H9 (cell line): ENCODE measurements at regions not wholly inside any gene's neighbourhood (a gene's known extent, or its start where the extent isn't known, plus 50 kb on each side); places are given as distances from the start of the nearest gene placed in this dataset.

Experiments
- DNase-seq: peaks from one replicate; pipeline ENCODE4 v3.0.0-alpha.2; 2017
- H2AFZ ChIP-seq: one replicate; pipeline ENCODE4 v1.6.1; 2013; ENCODE audit warnings: mild to moderate bottlenecking, low read length, control low read depth, moderate library complexity
- H2AK5ac ChIP-seq: 2 replicates; pipeline ENCODE4 v1.6.1; 2013; ENCODE audit warnings: low read length, control low read depth, mixed read lengths; ENCODE audit not compliant: insufficient read length
- H2BK120ac ChIP-seq: one replicate; pipeline ENCODE4 v1.6.1; 2013; ENCODE audit warnings: low read depth, mild to moderate bottlenecking, low read length, control low read depth, inconsistent platforms; ENCODE audit not compliant: poor library complexity, severe bottlenecking
- H2BK12ac ChIP-seq: 2 replicates; pipeline ENCODE4 v1.6.1; 2013; ENCODE audit warnings: low read length, control low read depth, mixed read lengths, low read depth; ENCODE audit not compliant: insufficient read length
- H2BK15ac ChIP-seq: 2 replicates; pipeline ENCODE4 v1.6.1; 2013; ENCODE audit warnings: low read depth, low read length, control low read depth
- H2BK20ac ChIP-seq: one replicate; pipeline ENCODE4 v1.6.1; 2013; ENCODE audit warnings: low read depth, mild to moderate bottlenecking, low read length, control low read depth, inconsistent platforms; ENCODE audit not compliant: poor library complexity, severe bottlenecking
- H2BK5ac ChIP-seq: 2 replicates; pipeline ENCODE4 v1.6.1; 2013; ENCODE audit warnings: low read length, control low read depth, mixed read lengths; ENCODE audit not compliant: insufficient read length
- H3K14ac ChIP-seq: 2 replicates; pipeline ENCODE4 v1.6.1; 2013; ENCODE audit warnings: low read length, control low read depth; ENCODE audit not compliant: insufficient read depth
- H3K18ac ChIP-seq: 2 replicates; pipeline ENCODE4 v1.6.1; 2013; ENCODE audit warnings: low read depth, mild to moderate bottlenecking, mixed read lengths, low read length, control low read depth; ENCODE audit not compliant: insufficient read length
- H3K23ac ChIP-seq: 2 replicates; pipeline ENCODE4 v1.6.1; 2013; ENCODE audit warnings: low read length, control low read depth, mixed read lengths, low read depth; ENCODE audit not compliant: insufficient read length
- H3K23me2 ChIP-seq: 2 replicates; pipeline ENCODE4 v1.6.1; 2013; ENCODE audit warnings: low read depth, mild to moderate bottlenecking, mixed read lengths, low read length, control low read depth; ENCODE audit not compliant: insufficient read length, poor library complexity, severe bottlenecking
- H3K27ac ChIP-seq: 2 replicates; pipeline ENCODE4 v1.5.1; 2013; ENCODE audit warnings: low read length, control low read depth, mixed read lengths, low read depth; ENCODE audit not compliant: insufficient read length
- H3K27me3 ChIP-seq: 2 replicates; pipeline ENCODE4 v1.6.1; 2013; ENCODE audit warnings: low read length, control low read depth, inconsistent platforms; ENCODE audit not compliant: insufficient read depth
- H3K4ac ChIP-seq: 2 replicates; pipeline ENCODE4 v1.6.1; 2013; ENCODE audit warnings: low read depth, mild to moderate bottlenecking, control low read depth, inconsistent platforms, low read length, moderate library complexity
- H3K4me1 ChIP-seq: 2 replicates; pipeline ENCODE4 v1.6.1; 2013; ENCODE audit warnings: low read length, control low read depth, inconsistent platforms; ENCODE audit not compliant: insufficient read depth
- H3K4me2 ChIP-seq: 2 replicates; pipeline ENCODE4 v1.6.1; 2013; ENCODE audit warnings: low read length, control low read depth, mixed read lengths; ENCODE audit not compliant: insufficient read length, insufficient read depth
- H3K56ac ChIP-seq: 2 replicates; pipeline ENCODE4 v1.6.1; 2013; ENCODE audit warnings: low read depth, mild to moderate bottlenecking, mixed read lengths, low read length, control low read depth; ENCODE audit not compliant: insufficient read length
- H3K79me1 ChIP-seq: 2 replicates; pipeline ENCODE4 v1.6.1; 2013; ENCODE audit warnings: low read depth, mild to moderate bottlenecking, moderate library complexity, low read length, control low read depth, inconsistent platforms; ENCODE audit not compliant: insufficient read depth, poor library complexity, severe bottlenecking
- H3K79me2 ChIP-seq: 2 replicates; pipeline ENCODE4 v1.6.1; 2013; ENCODE audit warnings: low read length, control low read depth, inconsistent platforms; ENCODE audit not compliant: insufficient read depth
- H3K9ac ChIP-seq: 2 replicates; pipeline ENCODE4 v1.6.1; 2013; ENCODE audit warnings: low read length, control low read depth, mixed read lengths; ENCODE audit not compliant: insufficient read length; ENCODE audit errors: extremely low read depth
- H3K9me3 ChIP-seq: one replicate; pipeline ENCODE4 v1.6.1; 2013; ENCODE audit warnings: low read depth, low read length, inconsistent platforms; ENCODE audit not compliant: control insufficient read depth
- H3T11ph ChIP-seq: one replicate; pipeline ENCODE4 v1.6.1; 2013; ENCODE audit warnings: mild to moderate bottlenecking, low read length, control low read depth, inconsistent platforms
- H4K20me1 ChIP-seq: one replicate; pipeline ENCODE4 v1.6.1; 2013; ENCODE audit not compliant: control insufficient read depth, insufficient read length, insufficient read depth
- H4K5ac ChIP-seq: 2 replicates; pipeline ENCODE4 v1.6.1; 2013; ENCODE audit warnings: low read depth, mild to moderate bottlenecking, mixed read lengths, low read length, control low read depth; ENCODE audit not compliant: insufficient read length
- H4K8ac ChIP-seq: replicated peaks from 2 replicates; pipeline ENCODE4 v1.6.1; 2013; ENCODE audit warnings: low read length, control low read depth, mixed read lengths, low read depth; ENCODE audit not compliant: insufficient read length
- H4K91ac ChIP-seq: 2 replicates; pipeline ENCODE4 v1.6.1; 2013; ENCODE audit warnings: low read depth, mild to moderate bottlenecking, moderate library complexity, mixed read lengths, low read length, control low read depth; ENCODE audit not compliant: insufficient read length
- H3K27ac Mint-ChIP-seq, 3 experiments: 2 replicates in 2 of 3; 3 replicates in 1 of 3; pipeline ENCODE4 v1.8.0; 2020 to 2021; ENCODE audit warnings: mixed read lengths in 3 of 3, mild to moderate bottlenecking in 1 of 3, moderate library complexity in 1 of 3
- H3K27me3 Mint-ChIP-seq: 2 replicates; pipeline ENCODE4 v1.8.0; 2021; ENCODE audit warnings: low read depth, mild to moderate bottlenecking, moderate library complexity, mixed read lengths
- H3K36me3 Mint-ChIP-seq, 3 experiments: 2 replicates in 2 of 3; 3 replicates in 1 of 3; pipeline ENCODE4 v1.8.0; 2020 to 2021; ENCODE audit warnings: low read depth in 3 of 3, mixed read lengths in 3 of 3; ENCODE audit not compliant: insufficient read depth in 1 of 3
- H3K4me1 Mint-ChIP-seq, 2 experiments: 2 replicates each; pipeline ENCODE4 v1.8.0; 2020; ENCODE audit warnings: mixed read lengths in 2 of 2
- H3K4me3 Mint-ChIP-seq, 2 experiments: 2 replicates in 1 of 2; 3 replicates in 1 of 2; pipeline ENCODE4 v1.8.0; 2020 to 2021; ENCODE audit warnings: mild to moderate bottlenecking in 2 of 2, mixed read lengths in 2 of 2, moderate library complexity in 1 of 2
- H3K9me3 Mint-ChIP-seq, 2 experiments: 2 replicates in 1 of 2; 3 replicates in 1 of 2; pipeline ENCODE4 v1.8.0; 2020; ENCODE audit warnings: mild to moderate bottlenecking in 2 of 2, mixed read lengths in 2 of 2, moderate library complexity in 1 of 2
- CTCF ChIP-seq: fragments of 200-600 bp; sonication (generic); conservative IDR thresholded peaks from 3 replicates; pipeline ENCODE4 v1.8.0; 2021; ENCODE audit warnings: antibody characterized with exemption, mild to moderate bottlenecking
- WGBS: extraction: QIAGEN DNeasy Blood & Tissue Kit; methylation state at CpG from one replicate; pipeline ENCODE4 v1.1.7; 2013; ENCODE audit warnings: missing lambda C conversion rate, low lambda C conversion rate, mixed read lengths; ENCODE audit not compliant: insufficient read length; ENCODE audit errors: extremely low coverage; 5-methylcytosine and 5-hydroxymethylcytosine counted together

GRCh38 chr11:91396236-91397133 lies 828.1 kb upstream of the FAT3 start:
- no peak overlapping the region for H2AFZ ChIP-seq
- H2BK5ac ChIP-seq: no peak overlapping the region
- no peak for DNase-seq
- no peak overlapping the region for H4K8ac ChIP-seq
- TF ChIP-seq CTCF: no peak
- no peak overlapping the region for H2AK5ac ChIP-seq
- Mint-ChIP-seq H3K27ac (no peak overlapping the region), H3K27me3 (no peaks in the 10 kb centered on the region), H3K36me3 (no peaks in the 10 kb centered on the region; a peak in 1 of 7 replicates), H3K9me3 (no peaks in the 10 kb centered on the region; a peak in 2 of 5 replicates), H3K4me1 (peaks cover 0 to 2% of the 10 kb centered on the region in 2 experiments; a peak in 3 of 4 replicates), H3K4me3 (no peak overlapping the region)
- H4K20me1 ChIP-seq: no peaks in the 10 kb centered on the region
- no peaks in the 10 kb centered on the region for H3K27me3 ChIP-seq
- H2BK20ac ChIP-seq: no peak overlapping the region
- no peak overlapping the region for H2BK15ac ChIP-seq
- H3K79me2 ChIP-seq: no peaks in the 10 kb centered on the region
- no peak overlapping the region for H2BK120ac ChIP-seq
- H3K27ac ChIP-seq: no peak overlapping the region
- no peak overlapping the region for H3K18ac ChIP-seq
- H3K4ac ChIP-seq: no peak overlapping the region
- WGBS: no CpG with 5 or more reads among the region's 6 CpGs
- no peak overlapping the region for H4K91ac ChIP-seq
- H3K56ac ChIP-seq: no peak overlapping the region
- H3K9me3 ChIP-seq: no peaks in the 10 kb centered on the region
- H2BK12ac ChIP-seq: no peak overlapping the region
- no peak overlapping the region for H3K23ac ChIP-seq
- no peak overlapping the region for H4K5ac ChIP-seq
- no peaks in the 10 kb centered on the region for H3K4me1 ChIP-seq
- no peak overlapping the region for H3T11ph ChIP-seq
- H3K4me2 ChIP-seq: no peak overlapping the region
- no peak overlapping the region for H3K14ac ChIP-seq
- H3K79me1 ChIP-seq: no peaks in the 10 kb centered on the region
- no peaks in the 10 kb centered on the region for H3K23me2 ChIP-seq
- H3K9ac ChIP-seq: no peak overlapping the region
